ENCODE measurements at regions not wholly inside any gene's neighbourhood (a gene's known extent, or its start where the extent isn't known, plus 50 kb on each side); places are given as distances from the start of the nearest gene placed in this dataset.

DNA sequence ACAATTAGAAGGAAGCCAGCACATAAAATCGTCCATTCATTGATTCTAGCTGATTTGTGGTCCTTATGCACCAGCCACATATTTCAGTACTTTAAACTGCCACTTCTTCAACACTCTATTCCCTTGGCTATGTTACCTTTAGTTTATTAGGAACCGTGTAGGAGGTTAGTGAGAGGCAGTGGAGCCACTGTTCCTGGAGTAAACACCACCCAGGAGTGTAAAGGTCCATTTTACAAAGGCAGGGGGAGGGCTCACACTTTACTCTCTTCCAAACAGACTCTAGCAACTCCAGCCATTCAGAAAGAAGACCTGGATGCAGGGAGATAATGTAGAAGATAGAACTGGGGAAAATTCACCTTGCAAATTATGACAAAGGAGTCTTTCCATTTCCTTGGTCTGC, 170.2 kb upstream of the RPS23 start:
- TF ChIP-seq MYC (IDR thresholded peaks at IDR 0.05; ENCODE audit: low read depth, low read length) (no peak), MYC (CRISPR knock-in tag; IDR thresholded peaks at IDR 0.05; ENCODE audit: borderline replicate concordance, low read depth) (no peak), FOS (IDR thresholded peaks at IDR 0.05; ENCODE audit: extremely low read depth, insufficient read length) (no peak), NR2C2 (CRISPR knock-in tag; IDR thresholded peaks at IDR 0.05) (no peak), NR2C2 (tag; IDR thresholded peaks at IDR 0.05) (no peak), RBM22 (IDR thresholded peaks at IDR 0.05; ENCODE audit: low read depth, low read length, poor library complexity, severe bottlenecking) (no peak), RBFOX2 (IDR thresholded peaks at IDR 0.05; ENCODE audit: low read depth, low read length) (no peak), CHCHD3 (CRISPR knock-in tag; IDR thresholded peaks at IDR 0.05) (no peak), SMC3 (conservative IDR thresholded peaks at IDR 0.05; ENCODE audit: insufficient read depth, low read depth, low read length) (no peak)
